ENCODE measurements at regions not wholly inside any gene's neighbourhood (a gene's known extent, or its start where the extent isn't known, plus 50 kb on each side); places are given as distances from the start of the nearest gene placed in this dataset.

DNA sequence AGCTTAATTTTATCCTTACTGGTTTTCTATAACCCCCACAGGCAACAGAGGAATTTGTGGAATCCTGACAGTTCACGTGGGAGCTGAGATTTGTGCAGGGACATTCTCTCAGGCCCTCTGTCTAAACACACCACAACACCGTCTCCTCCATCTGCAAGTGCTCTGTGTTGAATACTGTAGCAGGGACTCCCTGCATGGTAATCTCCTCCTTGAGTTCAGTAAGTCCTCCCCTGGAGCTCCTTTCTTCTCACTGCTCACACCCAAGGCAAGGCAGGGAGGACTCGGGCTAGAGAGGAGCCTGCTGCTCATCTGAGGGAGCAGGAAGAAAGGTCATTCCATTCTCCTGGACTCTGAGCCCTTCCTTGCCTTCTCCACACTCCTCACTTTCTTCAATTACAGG lies 348.2 kb downstream of the KCTD12 start:
- Histone ChIP-seq H3F3A (ENCODE audit: insufficient read depth, low read length) (no peaks in the 10 kb centered on the region), H3K27ac (ENCODE audit: low read length) (no peak overlapping the region), H3K79me2 (ENCODE audit: low read length) (no peaks in the 10 kb centered on the region), H3K4me2 (ENCODE audit: low read depth, low read length) (no peak overlapping the region), H3K9me3 (replicated peaks; ENCODE audit: insufficient read depth, low read length) (no peaks in the 10 kb centered on the region), H3K9ac (ENCODE audit: low read length) (no peak overlapping the region), H2AFZ (ENCODE audit: low read length) (no peak overlapping the region), H3K4me1 (ENCODE audit: low read length) (no peaks in the 10 kb centered on the region), H3K9me2 (replicated peaks; ENCODE audit: insufficient read depth, low read length) (no peaks in the 10 kb centered on the region), H3K4me3 (ENCODE audit: low read length) (no peak overlapping the region), H3K36me3 (replicated peaks; ENCODE audit: insufficient read depth, low read length) (no peaks in the 10 kb centered on the region), H4K20me1 (ENCODE audit: insufficient read depth, low read length) (no peaks in the 10 kb centered on the region), H3K27me3 (replicated peaks; ENCODE audit: insufficient read depth, low read length) (no peaks in the 10 kb centered on the region)
- no peak for TF ChIP-seq EZH2 (optimal IDR thresholded peaks at IDR 0.05; ENCODE audit: low read depth, low read length)
- TF ChIP-seq, protein P1, sequence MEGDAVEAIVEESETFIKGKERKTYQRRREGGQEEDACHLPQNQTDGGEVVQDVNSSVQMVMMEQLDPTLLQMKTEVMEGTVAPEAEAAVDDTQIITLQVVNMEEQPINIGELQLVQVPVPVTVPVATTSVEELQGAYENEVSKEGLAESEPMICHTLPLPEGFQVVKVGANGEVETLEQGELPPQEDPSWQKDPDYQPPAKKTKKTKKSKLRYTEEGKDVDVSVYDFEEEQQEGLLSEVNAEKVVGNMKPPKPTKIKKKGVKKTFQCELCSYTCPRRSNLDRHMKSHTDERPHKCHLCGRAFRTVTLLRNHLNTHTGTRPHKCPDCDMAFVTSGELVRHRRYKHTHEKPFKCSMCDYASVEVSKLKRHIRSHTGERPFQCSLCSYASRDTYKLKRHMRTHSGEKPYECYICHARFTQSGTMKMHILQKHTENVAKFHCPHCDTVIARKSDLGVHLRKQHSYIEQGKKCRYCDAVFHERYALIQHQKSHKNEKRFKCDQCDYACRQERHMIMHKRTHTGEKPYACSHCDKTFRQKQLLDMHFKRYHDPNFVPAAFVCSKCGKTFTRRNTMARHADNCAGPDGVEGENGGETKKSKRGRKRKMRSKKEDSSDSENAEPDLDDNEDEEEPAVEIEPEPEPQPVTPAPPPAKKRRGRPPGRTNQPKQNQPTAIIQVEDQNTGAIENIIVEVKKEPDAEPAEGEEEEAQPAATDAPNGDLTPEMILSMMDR (IDR thresholded peaks at IDR 0.05; ENCODE audit: low read length), result no peak
- TF ChIP-seq EZH2phosphoT487 (IDR thresholded peaks at IDR 0.05; ENCODE audit: low read length), result no peak
- no peak for DNase-seq

DNA sequence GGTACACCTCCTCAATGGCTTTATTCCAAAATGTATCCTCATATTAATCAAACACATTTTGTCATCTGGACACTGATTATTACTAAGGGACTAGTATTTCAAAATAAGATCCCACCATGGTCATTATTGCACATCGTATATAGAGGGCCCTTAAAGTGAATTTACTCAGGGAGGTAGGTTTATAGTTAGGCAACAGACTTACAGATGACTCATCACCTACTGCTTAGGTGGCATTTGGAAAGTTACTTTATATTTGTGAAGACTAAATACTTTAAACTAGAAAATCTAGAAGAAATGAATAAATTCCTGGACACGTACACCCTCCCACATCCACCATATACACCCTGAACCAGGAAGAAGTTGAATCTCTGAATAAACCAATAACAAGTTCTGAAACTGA lies 353.0 kb downstream of the KCTD12 start:
- Histone ChIP-seq H3K9ac (ENCODE audit: low read length) (no peak overlapping the region), H3K4me1 (ENCODE audit: low read length) (no peaks in the 10 kb centered on the region), H4K20me1 (ENCODE audit: insufficient read depth, low read length) (no peaks in the 10 kb centered on the region), H3K27me3 (replicated peaks; ENCODE audit: insufficient read depth, low read length) (no peaks in the 10 kb centered on the region), H2AFZ (ENCODE audit: low read length) (no peak overlapping the region), H3K4me3 (ENCODE audit: low read length) (no peak overlapping the region), H3K79me2 (ENCODE audit: low read length) (no peaks in the 10 kb centered on the region), H3K36me3 (replicated peaks; ENCODE audit: insufficient read depth, low read length) (no peaks in the 10 kb centered on the region), H3K4me2 (ENCODE audit: low read depth, low read length) (no peak overlapping the region), H3K9me2 (replicated peaks; ENCODE audit: insufficient read depth, low read length) (no peaks in the 10 kb centered on the region), H3K27ac (ENCODE audit: low read length) (no peak overlapping the region), H3F3A (ENCODE audit: insufficient read depth, low read length) (no peaks in the 10 kb centered on the region), H3K9me3 (replicated peaks; ENCODE audit: insufficient read depth, low read length) (no peaks in the 10 kb centered on the region)
- DNase-seq, result no peak
- TF ChIP-seq, protein P1 (IDR thresholded peaks at IDR 0.05; ENCODE audit: low read length), result no peak
- TF ChIP-seq EZH2 (optimal IDR thresholded peaks at IDR 0.05; ENCODE audit: low read depth, low read length) (no peak), EZH2phosphoT487 (IDR thresholded peaks at IDR 0.05; ENCODE audit: low read length) (no peak)

GRCh38 chr13:76527041-76527440 lies 359.2 kb downstream of the KCTD12 start:
- Histone ChIP-seq H3F3A (ENCODE audit: insufficient read depth, low read length) (0 out of 2 replicates have a peak, but pooled peaks cover 3% of the 10 kb centered on the region), H3K36me3 (replicated peaks; ENCODE audit: insufficient read depth, low read length) (no peaks in the 10 kb centered on the region), H3K4me1 (ENCODE audit: low read length) (peaks cover 16% of the 10 kb centered on the region), H3K9me3 (replicated peaks; ENCODE audit: insufficient read depth, low read length) (no peaks in the 10 kb centered on the region), H3K4me2 (ENCODE audit: low read depth, low read length) (no peak overlapping the region), H3K27me3 (replicated peaks; ENCODE audit: insufficient read depth, low read length) (no peaks in the 10 kb centered on the region), H3K9ac (ENCODE audit: low read length) (no peak overlapping the region), H3K27ac (ENCODE audit: low read length) (no peak overlapping the region), H2AFZ (ENCODE audit: low read length) (no peak overlapping the region), H3K9me2 (replicated peaks; ENCODE audit: insufficient read depth, low read length) (no peaks in the 10 kb centered on the region), H3K4me3 (ENCODE audit: low read length) (no peak overlapping the region), H3K79me2 (ENCODE audit: low read length) (no peaks in the 10 kb centered on the region), H4K20me1 (ENCODE audit: insufficient read depth, low read length) (no peaks in the 10 kb centered on the region)
- TF ChIP-seq, protein P1 (IDR thresholded peaks at IDR 0.05; ENCODE audit: low read length), result no peak
- TF ChIP-seq EZH2phosphoT487 (IDR thresholded peaks at IDR 0.05; ENCODE audit: low read length) (no peak), EZH2 (optimal IDR thresholded peaks at IDR 0.05; ENCODE audit: low read depth, low read length) (no peak)
- no peak for DNase-seq

All from MM.1S (cell line).